Muscle layer of colon (tissue), 2 donors: ENCODE measurements at regions not wholly inside any gene's neighbourhood (a gene's known extent, or its start where the extent isn't known, plus 50 kb on each side); places are given as distances from the start of the nearest gene placed in this dataset.

Experiments used
- H3K27ac ChIP-seq: one replicate; pipeline ENCODE4 v1.7.0; 2013; ENCODE audit warnings: low read depth, mild to moderate bottlenecking, low read length, moderate library complexity
- H3K27me3 ChIP-seq, 2 donors: one replicate each; pipeline ENCODE4 v1.7.0; 2013; ENCODE audit warnings: low read length in 2 of 2, mild to moderate bottlenecking in 2 of 2; ENCODE audit not compliant: insufficient read depth in 2 of 2, control insufficient read depth in 1 of 2
- H3K36me3 ChIP-seq: one replicate; pipeline ENCODE4 v1.7.0; 2013; ENCODE audit warnings: mild to moderate bottlenecking, low read length; ENCODE audit not compliant: insufficient read depth
- H3K4me1 ChIP-seq: one replicate; pipeline ENCODE4 v1.7.0; 2013; ENCODE audit warnings: mild to moderate bottlenecking, low read length; ENCODE audit not compliant: insufficient read depth
- H3K4me3 ChIP-seq, 2 donors: one replicate each; pipeline ENCODE4 v1.7.0; 2013; ENCODE audit warnings: low read length in 2 of 2, low read depth in 1 of 2, mild to moderate bottlenecking in 1 of 2, moderate library complexity in 1 of 2
- H3K9ac ChIP-seq: one replicate; pipeline ENCODE4 v1.7.0; 2013; ENCODE audit warnings: low read length
- H3K9me3 ChIP-seq: one replicate; pipeline ENCODE4 v1.7.0; 2013; ENCODE audit warnings: mild to moderate bottlenecking, low read length
- donor health status: abdominal sarcoma.
- donor health status: Adenocarcinoma of cecum.

GRCh38 chr7:68321776-68322496 is 1276.3 kb upstream of the AUTS2 start:
- Histone ChIP-seq H3K9ac (no peak overlapping the region), H3K36me3 (no peaks in the 10 kb centered on the region), H3K27me3 (no peaks in the 10 kb centered on the region), H3K4me3 (no peak overlapping the region), H3K4me1 (peaks cover 15% of the 10 kb centered on the region), H3K27ac (no peak overlapping the region), H3K9me3 (no peaks in the 10 kb centered on the region)

DNA sequence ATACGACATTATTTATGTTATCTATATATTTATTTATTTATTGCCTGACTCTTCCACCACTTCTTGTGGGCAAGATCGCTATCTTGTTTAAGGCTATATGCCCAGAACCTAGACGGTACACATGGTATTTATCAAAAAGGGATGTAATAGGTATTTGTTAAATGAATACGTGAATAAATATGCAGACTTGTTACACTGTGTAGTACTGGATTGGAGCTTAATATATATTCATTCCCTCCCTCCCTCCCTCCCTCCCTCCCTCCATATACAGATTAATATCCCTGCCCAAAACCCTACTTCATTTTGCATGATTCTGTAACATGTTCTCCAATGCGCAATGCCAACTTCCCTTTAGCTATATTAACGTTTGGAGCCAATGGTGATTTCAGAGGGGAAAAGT is 1273.7 kb upstream of the AUTS2 start:
- H3K27me3 ChIP-seq = no peaks in the 10 kb centered on the region
- no peaks in the 10 kb centered on the region for H3K36me3 ChIP-seq
- no peak overlapping the region for H3K9ac ChIP-seq
- no peak overlapping the region for H3K27ac ChIP-seq
- no peak overlapping the region for H3K4me3 ChIP-seq
- peaks cover 15% of the 10 kb centered on the region for H3K4me1 ChIP-seq
- no peaks in the 10 kb centered on the region for H3K9me3 ChIP-seq

DNA sequence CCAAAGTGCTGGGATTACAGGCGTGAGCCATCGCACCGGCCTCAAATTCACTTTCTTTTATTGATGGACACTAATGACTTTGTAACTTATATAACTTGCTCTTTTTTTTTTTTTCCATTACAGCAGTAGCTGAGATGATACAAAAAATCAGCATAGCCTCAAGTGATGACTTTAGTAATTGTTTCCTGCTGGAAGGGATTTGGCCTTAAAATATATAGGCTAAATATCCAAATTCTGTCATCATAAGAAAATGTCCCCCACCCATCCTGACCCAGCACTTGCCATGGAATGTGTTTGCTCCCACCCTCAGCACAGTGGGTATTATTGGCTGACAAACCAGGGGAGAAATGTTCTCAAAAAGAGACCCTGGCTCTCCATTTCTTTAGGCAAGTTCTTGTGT is 1264.1 kb upstream of the AUTS2 start:
- H3K4me3 ChIP-seq = no peak overlapping the region
- H3K9me3 ChIP-seq = peaks cover 7% of the 10 kb centered on the region
- no peak overlapping the region for H3K27ac ChIP-seq
- H3K27me3 ChIP-seq = no peaks in the 10 kb centered on the region
- H3K9ac ChIP-seq = no peak overlapping the region
- no peaks in the 10 kb centered on the region for H3K36me3 ChIP-seq
- H3K4me1 ChIP-seq = no peaks in the 10 kb centered on the region

DNA sequence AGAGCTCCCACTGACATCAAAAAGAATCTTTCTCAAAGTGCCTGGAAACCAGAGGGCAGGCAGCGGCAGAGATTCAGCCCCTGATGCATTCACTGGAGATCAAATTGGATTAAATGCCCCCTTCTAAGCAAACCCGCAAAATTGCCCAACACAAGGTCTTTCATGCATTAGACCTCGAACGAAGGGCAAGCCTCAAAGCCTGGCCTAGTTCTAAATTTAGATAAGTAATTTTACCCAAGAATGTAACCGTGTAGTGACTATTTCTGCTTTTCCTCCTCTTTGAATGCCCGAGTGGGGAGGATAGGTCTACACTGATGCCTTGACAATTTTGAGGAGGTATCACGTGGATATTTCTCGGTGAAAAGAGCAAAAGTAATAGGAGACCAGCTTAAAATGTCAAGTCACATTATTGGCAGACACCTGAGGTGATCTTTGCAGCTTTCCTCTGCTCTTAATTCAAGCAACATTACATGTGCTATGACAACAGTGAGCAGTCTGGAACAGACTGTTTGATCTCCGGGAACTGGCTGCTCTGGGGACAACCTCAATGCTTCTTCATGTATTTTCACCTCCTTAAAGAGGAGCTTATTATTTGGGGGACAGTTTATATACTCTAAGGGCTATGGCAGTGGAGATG is 1263.5 kb upstream of the AUTS2 start:
- Histone ChIP-seq H3K27me3 (no peaks in the 10 kb centered on the region), H3K27ac (no peak overlapping the region), H3K4me3 (no peak overlapping the region), H3K4me1 (no peaks in the 10 kb centered on the region), H3K9ac (no peak overlapping the region), H3K36me3 (no peaks in the 10 kb centered on the region), H3K9me3 (peaks cover 7% of the 10 kb centered on the region)

DNA sequence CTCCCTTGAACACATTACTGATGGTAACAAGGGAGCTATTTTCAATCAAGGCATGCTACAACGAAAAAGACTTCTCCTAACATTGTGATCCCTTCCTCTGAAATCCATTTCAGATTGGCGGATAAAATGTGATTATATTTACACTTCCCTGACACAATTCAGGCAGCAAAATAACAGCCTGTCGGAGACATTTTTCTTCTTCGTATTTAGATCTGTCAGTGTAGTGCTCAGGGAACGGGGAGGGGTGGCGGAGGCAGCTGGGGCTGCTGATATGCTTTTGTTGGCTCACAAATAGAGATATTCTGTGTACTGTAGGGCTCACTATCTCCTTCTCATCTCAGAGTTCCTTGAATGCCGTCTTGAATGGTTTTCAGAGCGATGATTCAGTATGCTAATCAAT is 1261.7 kb upstream of the AUTS2 start:
- Histone ChIP-seq H3K9me3 (peaks cover 4% of the 10 kb centered on the region), H3K36me3 (no peaks in the 10 kb centered on the region), H3K9ac (no peak overlapping the region), H3K4me1 (no peaks in the 10 kb centered on the region), H3K4me3 (no peak overlapping the region), H3K27me3 (no peaks in the 10 kb centered on the region), H3K27ac (no peak overlapping the region)

GRCh38 chr7:68348401-68348800 is 1249.9 kb upstream of the AUTS2 start:
- H3K4me1 ChIP-seq = no peaks in the 10 kb centered on the region
- H3K4me3 ChIP-seq = no peak overlapping the region
- no peaks in the 10 kb centered on the region for H3K9me3 ChIP-seq
- no peak overlapping the region for H3K27ac ChIP-seq
- no peaks in the 10 kb centered on the region for H3K27me3 ChIP-seq
- H3K9ac ChIP-seq = no peak overlapping the region
- H3K36me3 ChIP-seq = no peaks in the 10 kb centered on the region

DNA sequence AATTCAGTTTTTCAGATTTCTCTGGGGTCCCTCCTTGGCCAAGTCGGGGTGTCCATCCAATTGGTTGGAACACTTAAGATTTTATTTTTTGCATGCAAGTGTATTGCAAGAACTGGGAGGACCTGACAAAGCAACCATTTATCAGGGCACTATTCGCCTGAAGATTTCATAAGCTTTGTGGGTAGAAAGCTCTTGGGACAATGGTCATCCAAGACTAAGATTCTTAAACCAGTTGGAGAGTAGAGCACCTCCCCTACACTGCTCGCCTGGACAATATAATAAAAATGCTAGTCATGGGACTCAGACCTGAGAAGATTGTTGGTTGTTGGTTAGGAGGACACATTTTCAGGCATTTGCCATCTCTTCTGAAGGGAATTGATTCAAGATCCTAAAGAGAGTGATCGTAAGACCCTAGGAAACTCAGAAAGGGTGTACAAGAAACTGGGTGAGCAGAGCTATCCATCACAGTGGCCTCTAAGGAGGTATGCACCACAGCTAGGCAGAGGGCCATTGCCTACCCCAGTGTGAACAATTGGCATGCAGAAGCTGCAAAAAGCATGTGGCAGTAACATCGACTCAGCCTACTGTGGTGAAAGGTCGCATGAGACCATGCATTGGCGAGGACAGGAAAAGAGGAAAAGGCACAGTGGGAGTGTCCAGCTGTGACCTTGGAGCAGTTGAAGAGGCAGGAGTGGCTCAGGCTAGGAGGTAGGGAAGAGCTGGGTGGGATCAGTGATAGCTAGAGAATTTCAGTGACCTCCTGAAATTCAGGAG is 1235.3 kb upstream of the AUTS2 start:
- Histone ChIP-seq H3K4me1 (no peaks in the 10 kb centered on the region), H3K9me3 (no peaks in the 10 kb centered on the region), H3K9ac (no peak overlapping the region), H3K27me3 (no peaks in the 10 kb centered on the region), H3K36me3 (no peaks in the 10 kb centered on the region), H3K27ac (no peak overlapping the region), H3K4me3 (no peak overlapping the region)

- Histone ChIP-seq H3K27ac (no peak overlapping the region), H3K27me3 (no peaks in the 10 kb centered on the region), H3K9ac (no peak overlapping the region), H3K36me3 (no peaks in the 10 kb centered on the region), H3K4me1 (no peaks in the 10 kb centered on the region), H3K4me3 (no peak overlapping the region), H3K9me3 (no peaks in the 10 kb centered on the region)
These were observed 1233.2 kb upstream of the AUTS2 start for GRCh38 chr7:68364886-68365625.

DNA sequence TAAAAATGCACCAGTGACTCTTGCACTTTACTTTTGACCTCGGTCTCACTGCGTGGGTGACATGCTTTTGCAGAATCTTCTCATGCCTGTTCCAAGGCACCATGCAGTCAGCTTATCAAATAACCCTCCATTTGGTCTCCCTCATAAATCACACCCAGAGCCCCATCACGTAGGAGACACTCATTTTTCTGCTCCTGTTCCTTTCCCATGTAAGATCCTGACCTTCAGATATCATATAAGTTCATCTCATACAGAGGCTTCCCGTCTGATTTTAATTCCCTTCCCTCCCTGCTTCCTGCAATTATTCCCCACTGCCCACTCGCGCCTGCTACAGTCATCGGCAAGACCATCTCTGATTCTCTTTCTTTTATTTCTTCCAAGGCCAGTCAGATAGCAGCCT is 1226.3 kb upstream of the AUTS2 start:
- Histone ChIP-seq H3K4me3 (no peak overlapping the region), H3K9ac (no peak overlapping the region)

GRCh38 chr7:68376131-68376661 is 1222.1 kb upstream of the AUTS2 start:
- Histone ChIP-seq H3K27ac (no peak overlapping the region), H3K9me3 (no peaks in the 10 kb centered on the region), H3K36me3 (no peaks in the 10 kb centered on the region), H3K27me3 (no peaks in the 10 kb centered on the region), H3K4me3 (no peak overlapping the region), H3K4me1 (no peaks in the 10 kb centered on the region), H3K9ac (no peak overlapping the region)

More for the DNA sequence above, 1226.3 kb upstream of the AUTS2 start:
- Histone ChIP-seq H3K9me3 (no peaks in the 10 kb centered on the region), H3K27ac (no peak overlapping the region), H3K27me3 (no peaks in the 10 kb centered on the region), H3K4me1 (no peaks in the 10 kb centered on the region), H3K36me3 (no peaks in the 10 kb centered on the region)

DNA sequence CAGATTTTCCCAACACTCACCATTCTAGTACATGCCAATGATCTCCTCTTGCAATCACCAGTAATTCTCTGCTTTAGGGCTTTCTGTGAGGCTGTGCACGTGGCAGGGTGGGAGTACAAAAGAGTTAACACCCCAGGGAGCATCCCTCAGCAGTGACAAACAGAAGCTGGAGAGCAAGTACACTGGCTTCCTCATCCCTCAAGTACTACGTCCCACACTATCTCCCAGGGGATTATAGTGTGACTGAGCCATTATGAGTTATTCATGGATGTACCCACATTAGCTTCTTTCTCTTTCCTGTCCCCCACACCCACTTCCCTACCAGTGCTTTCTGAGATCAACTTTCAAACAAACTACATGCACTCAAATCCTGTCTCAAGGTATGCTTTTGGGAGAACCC is 1216.5 kb upstream of the AUTS2 start:
- no peak overlapping the region for H3K9ac ChIP-seq
- no peaks in the 10 kb centered on the region for H3K36me3 ChIP-seq
- H3K27ac ChIP-seq = no peak overlapping the region
- no peak overlapping the region for H3K4me3 ChIP-seq
- peaks cover 7% of the 10 kb centered on the region for H3K9me3 ChIP-seq
- H3K27me3 ChIP-seq = no peaks in the 10 kb centered on the region
- H3K4me1 ChIP-seq = no peaks in the 10 kb centered on the region
